ENCODE measurements at regions not wholly inside any gene's neighbourhood (a gene's known extent, or its start where the extent isn't known, plus 50 kb on each side); places are given as distances from the start of the nearest gene placed in this dataset.

DNA sequence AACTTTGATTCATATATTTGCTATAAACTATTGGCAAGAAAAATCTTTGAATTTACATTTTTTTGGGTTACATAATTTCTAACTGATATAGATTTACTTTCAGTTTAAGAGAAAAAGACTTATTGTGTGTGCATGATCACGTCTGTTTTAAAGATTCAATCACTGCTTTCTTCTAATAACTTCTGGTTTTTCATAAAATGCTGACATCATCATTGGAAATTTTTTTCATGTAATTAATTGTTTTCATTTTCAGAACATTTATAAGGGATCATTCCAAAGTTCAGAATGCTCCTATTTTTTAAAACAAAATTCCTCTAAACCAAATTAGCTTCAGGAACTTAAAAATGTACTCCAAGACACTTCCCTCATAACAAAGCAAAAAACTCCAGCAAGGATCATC is 500.7 kb upstream of the GBE1 start:
- H3K4me3 ChIP-seq (replicated peaks; ENCODE audit: insufficient read depth, low read length) = no peak overlapping the region
- no peaks in the 10 kb centered on the region for H3K27me3 ChIP-seq (ENCODE audit: insufficient read depth, poor library complexity, severe bottlenecking)
- H3K27ac ChIP-seq (replicated peaks) = no peak overlapping the region
- TF ChIP-seq SPI1 (IDR thresholded peaks at IDR 0.05; ENCODE audit: borderline replicate concordance, low read depth) = no peak
- no peak for TF ChIP-seq POLR2AphosphoS5 (IDR thresholded peaks at IDR 0.05; ENCODE audit: low read depth)
- TF ChIP-seq, protein P1, sequence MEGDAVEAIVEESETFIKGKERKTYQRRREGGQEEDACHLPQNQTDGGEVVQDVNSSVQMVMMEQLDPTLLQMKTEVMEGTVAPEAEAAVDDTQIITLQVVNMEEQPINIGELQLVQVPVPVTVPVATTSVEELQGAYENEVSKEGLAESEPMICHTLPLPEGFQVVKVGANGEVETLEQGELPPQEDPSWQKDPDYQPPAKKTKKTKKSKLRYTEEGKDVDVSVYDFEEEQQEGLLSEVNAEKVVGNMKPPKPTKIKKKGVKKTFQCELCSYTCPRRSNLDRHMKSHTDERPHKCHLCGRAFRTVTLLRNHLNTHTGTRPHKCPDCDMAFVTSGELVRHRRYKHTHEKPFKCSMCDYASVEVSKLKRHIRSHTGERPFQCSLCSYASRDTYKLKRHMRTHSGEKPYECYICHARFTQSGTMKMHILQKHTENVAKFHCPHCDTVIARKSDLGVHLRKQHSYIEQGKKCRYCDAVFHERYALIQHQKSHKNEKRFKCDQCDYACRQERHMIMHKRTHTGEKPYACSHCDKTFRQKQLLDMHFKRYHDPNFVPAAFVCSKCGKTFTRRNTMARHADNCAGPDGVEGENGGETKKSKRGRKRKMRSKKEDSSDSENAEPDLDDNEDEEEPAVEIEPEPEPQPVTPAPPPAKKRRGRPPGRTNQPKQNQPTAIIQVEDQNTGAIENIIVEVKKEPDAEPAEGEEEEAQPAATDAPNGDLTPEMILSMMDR (IDR thresholded peaks at IDR 0.05; ENCODE audit: insufficient read depth, low read length) = no peak
- TF ChIP-seq, protein P2, sequence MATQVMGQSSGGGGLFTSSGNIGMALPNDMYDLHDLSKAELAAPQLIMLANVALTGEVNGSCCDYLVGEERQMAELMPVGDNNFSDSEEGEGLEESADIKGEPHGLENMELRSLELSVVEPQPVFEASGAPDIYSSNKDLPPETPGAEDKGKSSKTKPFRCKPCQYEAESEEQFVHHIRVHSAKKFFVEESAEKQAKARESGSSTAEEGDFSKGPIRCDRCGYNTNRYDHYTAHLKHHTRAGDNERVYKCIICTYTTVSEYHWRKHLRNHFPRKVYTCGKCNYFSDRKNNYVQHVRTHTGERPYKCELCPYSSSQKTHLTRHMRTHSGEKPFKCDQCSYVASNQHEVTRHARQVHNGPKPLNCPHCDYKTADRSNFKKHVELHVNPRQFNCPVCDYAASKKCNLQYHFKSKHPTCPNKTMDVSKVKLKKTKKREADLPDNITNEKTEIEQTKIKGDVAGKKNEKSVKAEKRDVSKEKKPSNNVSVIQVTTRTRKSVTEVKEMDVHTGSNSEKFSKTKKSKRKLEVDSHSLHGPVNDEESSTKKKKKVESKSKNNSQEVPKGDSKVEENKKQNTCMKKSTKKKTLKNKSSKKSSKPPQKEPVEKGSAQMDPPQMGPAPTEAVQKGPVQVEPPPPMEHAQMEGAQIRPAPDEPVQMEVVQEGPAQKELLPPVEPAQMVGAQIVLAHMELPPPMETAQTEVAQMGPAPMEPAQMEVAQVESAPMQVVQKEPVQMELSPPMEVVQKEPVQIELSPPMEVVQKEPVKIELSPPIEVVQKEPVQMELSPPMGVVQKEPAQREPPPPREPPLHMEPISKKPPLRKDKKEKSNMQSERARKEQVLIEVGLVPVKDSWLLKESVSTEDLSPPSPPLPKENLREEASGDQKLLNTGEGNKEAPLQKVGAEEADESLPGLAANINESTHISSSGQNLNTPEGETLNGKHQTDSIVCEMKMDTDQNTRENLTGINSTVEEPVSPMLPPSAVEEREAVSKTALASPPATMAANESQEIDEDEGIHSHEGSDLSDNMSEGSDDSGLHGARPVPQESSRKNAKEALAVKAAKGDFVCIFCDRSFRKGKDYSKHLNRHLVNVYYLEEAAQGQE (IDR thresholded peaks at IDR 0.05; ENCODE audit: insufficient replicate concordance, low read depth) = no peak
- no peak for TF ChIP-seq GABPA (IDR thresholded peaks at IDR 0.05; ENCODE audit: low read depth)
- no peak for DNase-seq (ENCODE audit: low read depth in 1 of 2, low spot score in 1 of 2)

DNA sequence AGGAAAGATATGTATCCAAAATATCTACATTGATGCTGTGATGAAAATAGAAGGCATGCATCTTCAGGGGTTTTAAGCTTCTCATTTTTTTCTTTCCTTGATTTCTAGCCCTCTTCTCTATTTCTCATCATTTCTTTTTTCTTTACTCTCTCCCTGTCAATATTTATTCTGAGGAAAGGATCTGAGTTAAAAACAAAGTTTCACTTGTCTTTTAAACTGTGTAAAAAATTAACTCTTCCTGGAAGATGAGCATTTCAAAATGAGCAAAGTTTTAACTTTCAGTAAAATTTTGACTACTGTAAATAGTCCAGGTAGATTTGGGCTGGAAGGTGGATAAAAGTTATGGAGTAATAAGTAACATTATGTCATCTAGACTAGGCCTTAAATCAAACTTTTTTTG is 500.2 kb upstream of the GBE1 start:
- Histone ChIP-seq H3K4me3 (replicated peaks; ENCODE audit: insufficient read depth, low read length) (no peak overlapping the region), H3K27ac (replicated peaks) (no peak overlapping the region), H3K27me3 (ENCODE audit: insufficient read depth, poor library complexity, severe bottlenecking) (no peaks in the 10 kb centered on the region)
- TF ChIP-seq, protein P1 (IDR thresholded peaks at IDR 0.05; ENCODE audit: insufficient read depth, low read length) = no peak
- DNase-seq (ENCODE audit: low read depth in 1 of 2, low spot score in 1 of 2) = no peak

DNA sequence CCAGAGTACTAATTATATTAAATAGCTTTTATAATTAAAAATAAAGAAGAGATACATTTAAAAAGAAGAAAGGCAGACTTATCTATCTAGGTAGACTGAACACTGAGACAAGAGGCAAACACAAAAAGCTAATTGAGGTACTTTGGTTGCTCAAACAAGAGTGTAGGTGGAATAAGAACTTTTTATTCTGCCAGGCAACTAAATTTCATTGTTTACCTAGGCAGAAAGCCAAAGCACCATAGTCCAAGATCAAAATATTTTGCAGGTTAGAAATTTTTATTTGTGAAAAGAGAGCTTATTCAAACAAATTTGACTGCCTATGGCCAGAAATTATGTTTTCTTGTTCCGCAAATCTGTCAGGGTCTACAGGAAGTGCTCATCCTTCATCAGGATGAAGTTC is 499.6 kb upstream of the GBE1 start:
- Histone ChIP-seq H3K27ac (replicated peaks) (no peak overlapping the region), H3K27me3 (ENCODE audit: insufficient read depth, poor library complexity, severe bottlenecking) (no peaks in the 10 kb centered on the region)
- no peak for DNase-seq (ENCODE audit: low read depth in 1 of 2, low spot score in 1 of 2)

GRCh38 chr3:82259994-82260393 is 498.5 kb upstream of the GBE1 start:
- H3K27me3 ChIP-seq (ENCODE audit: insufficient read depth, poor library complexity, severe bottlenecking) = no peaks in the 10 kb centered on the region
- no peak overlapping the region for H3K27ac ChIP-seq (replicated peaks)
- no peak for DNase-seq (ENCODE audit: low read depth in 1 of 2, low spot score in 1 of 2)
- TF ChIP-seq POLR2AphosphoS5 (IDR thresholded peaks at IDR 0.05; ENCODE audit: low read depth) = no peak
- H3K4me3 ChIP-seq (replicated peaks; ENCODE audit: insufficient read depth, low read length) = no peak overlapping the region

More for the DNA sequence above, 499.6 kb upstream of the GBE1 start:
- no peak overlapping the region for H3K4me3 ChIP-seq (replicated peaks; ENCODE audit: insufficient read depth, low read length)
- TF ChIP-seq POLR2AphosphoS5 (IDR thresholded peaks at IDR 0.05; ENCODE audit: low read depth) = no peak
- TF ChIP-seq, protein P1 (IDR thresholded peaks at IDR 0.05; ENCODE audit: insufficient read depth, low read length) = no peak

- H3K4me3 ChIP-seq (replicated peaks; ENCODE audit: insufficient read depth, low read length) = no peak overlapping the region
- no peak for DNase-seq (ENCODE audit: low read depth in 1 of 2, low spot score in 1 of 2)
- H3K27me3 ChIP-seq (ENCODE audit: insufficient read depth, poor library complexity, severe bottlenecking) = no peaks in the 10 kb centered on the region
- no peak overlapping the region for H3K27ac ChIP-seq (replicated peaks)
- TF ChIP-seq SPI1 (IDR thresholded peaks at IDR 0.05; ENCODE audit: borderline replicate concordance, low read depth) (no peak), POLR2AphosphoS5 (IDR thresholded peaks at IDR 0.05; ENCODE audit: low read depth) (no peak), GABPA (IDR thresholded peaks at IDR 0.05; ENCODE audit: low read depth) (no peak)
- TF ChIP-seq, protein P2 (IDR thresholded peaks at IDR 0.05; ENCODE audit: insufficient replicate concordance, low read depth) = no peak
- TF ChIP-seq, protein P1 (IDR thresholded peaks at IDR 0.05; ENCODE audit: insufficient read depth, low read length) = no peak
Observed at GRCh38 chr3:82240322-82240721, 478.9 kb upstream of the GBE1 start.

Data from HL-60 (cell line).